ENCODE measurements at regions not wholly inside any gene's neighbourhood (a gene's known extent, or its start where the extent isn't known, plus 50 kb on each side); places are given as distances from the start of the nearest gene placed in this dataset.

- intact Hi-C loops (cut with micrococcal nuclease; ENCODE audit: unreplicated experiment), result no loop called here
- Histone ChIP-seq H3K4me3 (ENCODE audit: low read depth, low read length, poor library complexity, severe bottlenecking) (no peak overlapping the region), H3K36me3 (ENCODE audit: insufficient read depth, low read length) (no peaks in the 10 kb centered on the region), H4K20me1 (ENCODE audit: insufficient read depth, low read length) (no peaks in the 10 kb centered on the region), H3K9me2 (ENCODE audit: insufficient read depth, low read length) (no peaks in the 10 kb centered on the region), H3K79me2 (ENCODE audit: insufficient read depth, low read depth, low read length) (no peaks in the 10 kb centered on the region), H2AFZ (ENCODE audit: low read length) (no peak overlapping the region), H3K4me2 (ENCODE audit: low read length) (no peak overlapping the region), H3K27ac (ENCODE audit: low read depth, low read length, poor library complexity, severe bottlenecking) (no peak overlapping the region), H3K9me3 (ENCODE audit: low read length) (no peaks in the 10 kb centered on the region), H3K4me1 (ENCODE audit: insufficient read depth, low read length, poor library complexity, severe bottlenecking) (no peaks in the 10 kb centered on the region)
- POLR2A ChIA-PET, result no interaction called here
- CTCF ChIA-PET (ENCODE audit: unreplicated experiment), result no interaction called here
- TF ChIP-seq, protein P1, sequence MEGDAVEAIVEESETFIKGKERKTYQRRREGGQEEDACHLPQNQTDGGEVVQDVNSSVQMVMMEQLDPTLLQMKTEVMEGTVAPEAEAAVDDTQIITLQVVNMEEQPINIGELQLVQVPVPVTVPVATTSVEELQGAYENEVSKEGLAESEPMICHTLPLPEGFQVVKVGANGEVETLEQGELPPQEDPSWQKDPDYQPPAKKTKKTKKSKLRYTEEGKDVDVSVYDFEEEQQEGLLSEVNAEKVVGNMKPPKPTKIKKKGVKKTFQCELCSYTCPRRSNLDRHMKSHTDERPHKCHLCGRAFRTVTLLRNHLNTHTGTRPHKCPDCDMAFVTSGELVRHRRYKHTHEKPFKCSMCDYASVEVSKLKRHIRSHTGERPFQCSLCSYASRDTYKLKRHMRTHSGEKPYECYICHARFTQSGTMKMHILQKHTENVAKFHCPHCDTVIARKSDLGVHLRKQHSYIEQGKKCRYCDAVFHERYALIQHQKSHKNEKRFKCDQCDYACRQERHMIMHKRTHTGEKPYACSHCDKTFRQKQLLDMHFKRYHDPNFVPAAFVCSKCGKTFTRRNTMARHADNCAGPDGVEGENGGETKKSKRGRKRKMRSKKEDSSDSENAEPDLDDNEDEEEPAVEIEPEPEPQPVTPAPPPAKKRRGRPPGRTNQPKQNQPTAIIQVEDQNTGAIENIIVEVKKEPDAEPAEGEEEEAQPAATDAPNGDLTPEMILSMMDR (conservative IDR thresholded peaks at IDR 0.05; ENCODE audit: low read length), result no peak
- no peak for TF ChIP-seq EZH2phosphoT487 (IDR thresholded peaks at IDR 0.05; ENCODE audit: borderline replicate concordance, low read depth, low read length)
- BruUV-seq (replicated peaks), result no TSS peak
- no peak for DNase-seq (ENCODE audit: low spot score)
Observed at GRCh38 chr15:27595211-27595610, 503.9 kb downstream of the OCA2 start.

DNA sequence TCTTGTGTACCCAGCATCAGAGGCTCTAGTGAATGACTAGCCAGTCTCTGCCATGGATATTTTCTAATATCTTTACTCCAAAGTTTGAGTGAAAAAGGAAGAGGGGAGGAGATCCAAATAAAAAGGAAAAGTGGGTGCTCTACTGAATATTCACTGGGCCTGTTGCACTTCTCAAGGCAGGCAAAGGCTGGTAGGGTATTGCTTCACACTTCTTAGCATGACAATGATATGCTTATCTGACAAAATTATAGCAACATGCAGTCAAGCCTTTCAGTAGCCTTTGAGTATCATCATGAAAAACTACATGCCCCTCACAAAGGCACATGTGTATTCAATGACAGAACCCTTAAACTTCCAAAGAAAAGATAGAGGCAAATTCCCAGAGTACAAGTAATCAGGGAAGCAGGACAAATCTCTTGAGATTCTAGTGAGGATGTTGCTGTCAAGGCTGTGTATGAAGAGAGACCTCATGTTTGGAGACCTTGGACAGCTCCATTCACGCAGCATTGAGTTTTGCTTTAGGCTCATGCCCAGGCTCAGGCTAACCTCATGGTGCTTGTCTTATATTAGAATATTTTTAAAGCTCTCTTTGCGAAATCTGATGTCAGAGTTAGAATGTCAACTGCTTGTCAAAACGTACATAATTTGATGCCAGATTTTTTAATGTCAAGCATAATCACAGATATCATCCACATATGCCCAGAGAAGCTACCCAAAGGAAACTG lies 506.9 kb downstream of the OCA2 start:
- H3K27ac ChIP-seq (ENCODE audit: low read depth, low read length, poor library complexity, severe bottlenecking), result no peak overlapping the region
- BruUV-seq (replicated peaks), result no TSS peak
- POLR2A ChIA-PET, result interaction anchor here (0.7 kb wide), 1 partner anchor 365 kb away, joined by 3 read pairs; no protein-coding TSS in a partner anchor
- no peaks in the 10 kb centered on the region for H3K4me1 ChIP-seq (ENCODE audit: insufficient read depth, low read length, poor library complexity, severe bottlenecking)
- no peak overlapping the region for H3K4me3 ChIP-seq (ENCODE audit: low read depth, low read length, poor library complexity, severe bottlenecking)
- intact Hi-C loops (cut with micrococcal nuclease; ENCODE audit: unreplicated experiment), result no loop called here
- no peak overlapping the region for H2AFZ ChIP-seq (ENCODE audit: low read length)
- no peaks in the 10 kb centered on the region for H4K20me1 ChIP-seq (ENCODE audit: insufficient read depth, low read length)
- no peaks in the 10 kb centered on the region for H3K79me2 ChIP-seq (ENCODE audit: insufficient read depth, low read depth, low read length)
- no peaks in the 10 kb centered on the region for H3K36me3 ChIP-seq (ENCODE audit: insufficient read depth, low read length)
- no peak overlapping the region for H3K4me2 ChIP-seq (ENCODE audit: low read length)
- CTCF ChIA-PET (ENCODE audit: unreplicated experiment), result no interaction called here
- no peak for DNase-seq (ENCODE audit: low spot score)
- TF ChIP-seq EZH2phosphoT487 (IDR thresholded peaks at IDR 0.05; ENCODE audit: borderline replicate concordance, low read depth, low read length), result no peak
- TF ChIP-seq, protein P1 (conservative IDR thresholded peaks at IDR 0.05; ENCODE audit: low read length), result no peak
- no peaks in the 10 kb centered on the region for H3K9me3 ChIP-seq (ENCODE audit: low read length)
- H3K9me2 ChIP-seq (ENCODE audit: insufficient read depth, low read length), result no peaks in the 10 kb centered on the region
